ENCODE measurements at regions not wholly inside any gene's neighbourhood (a gene's known extent, or its start where the extent isn't known, plus 50 kb on each side); places are given as distances from the start of the nearest gene placed in this dataset.

DNA sequence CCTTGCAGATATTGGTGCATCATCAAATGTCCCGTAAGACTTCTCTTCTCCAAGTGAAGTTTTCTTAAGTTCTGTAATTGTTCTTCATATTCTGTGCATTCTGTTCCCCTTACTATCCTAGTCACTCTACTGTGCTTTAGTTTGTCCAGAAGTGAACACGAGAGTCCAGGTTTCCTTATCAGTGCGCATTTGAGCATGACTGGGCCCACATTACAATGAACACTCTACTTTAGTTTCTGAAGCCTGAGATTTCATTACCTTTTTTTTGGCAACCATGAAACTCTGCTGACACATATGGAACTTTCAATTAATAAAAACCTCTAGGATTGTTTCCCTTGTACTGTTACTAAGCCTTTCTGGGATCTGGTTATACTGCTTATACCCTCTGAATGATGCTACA is 270.0 kb downstream of the KCNRG start:
- TF ChIP-seq, protein P1, sequence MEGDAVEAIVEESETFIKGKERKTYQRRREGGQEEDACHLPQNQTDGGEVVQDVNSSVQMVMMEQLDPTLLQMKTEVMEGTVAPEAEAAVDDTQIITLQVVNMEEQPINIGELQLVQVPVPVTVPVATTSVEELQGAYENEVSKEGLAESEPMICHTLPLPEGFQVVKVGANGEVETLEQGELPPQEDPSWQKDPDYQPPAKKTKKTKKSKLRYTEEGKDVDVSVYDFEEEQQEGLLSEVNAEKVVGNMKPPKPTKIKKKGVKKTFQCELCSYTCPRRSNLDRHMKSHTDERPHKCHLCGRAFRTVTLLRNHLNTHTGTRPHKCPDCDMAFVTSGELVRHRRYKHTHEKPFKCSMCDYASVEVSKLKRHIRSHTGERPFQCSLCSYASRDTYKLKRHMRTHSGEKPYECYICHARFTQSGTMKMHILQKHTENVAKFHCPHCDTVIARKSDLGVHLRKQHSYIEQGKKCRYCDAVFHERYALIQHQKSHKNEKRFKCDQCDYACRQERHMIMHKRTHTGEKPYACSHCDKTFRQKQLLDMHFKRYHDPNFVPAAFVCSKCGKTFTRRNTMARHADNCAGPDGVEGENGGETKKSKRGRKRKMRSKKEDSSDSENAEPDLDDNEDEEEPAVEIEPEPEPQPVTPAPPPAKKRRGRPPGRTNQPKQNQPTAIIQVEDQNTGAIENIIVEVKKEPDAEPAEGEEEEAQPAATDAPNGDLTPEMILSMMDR (IDR thresholded peaks at IDR 0.05; ENCODE audit: borderline replicate concordance, extremely low read depth, low read length, poor library complexity, severe bottlenecking) = no peak
- no peak for TF ChIP-seq EZH2 (IDR thresholded peaks at IDR 0.05; ENCODE audit: borderline replicate concordance, low read depth, low read length, severe bottlenecking)
